GM06990 (cell line): ENCODE measurements at regions not wholly inside any gene's neighbourhood (a gene's known extent, or its start where the extent isn't known, plus 50 kb on each side); places are given as distances from the start of the nearest gene placed in this dataset.
"Not testable (repeated sequence)": the region's sequence is repeated elsewhere in the genome, so short reads cannot be mapped to it uniquely, and the experiment has no call there.

Source experiments
- DNase-seq: peaks from one replicate; pipeline ENCODE4 v3.0.0-alpha.2; 2011; ENCODE audit not compliant: insufficient read length; ENCODE audit errors: extremely low read depth
- H3K27me3 ChIP-seq: replicated peaks from 2 replicates; pipeline ENCODE4 v1.6.0; 2011; ENCODE audit warnings: low read length; ENCODE audit not compliant: control insufficient read depth, insufficient read depth
- H3K36me3 ChIP-seq: 2 replicates; pipeline ENCODE4 v1.5.1; 2011; ENCODE audit warnings: low read length; ENCODE audit not compliant: control insufficient read depth, insufficient read depth
- H3K4me3 ChIP-seq: replicated peaks from 2 replicates; pipeline ENCODE4 v1.5.1; 2011; ENCODE audit warnings: low read depth, mild to moderate bottlenecking, control low read depth, low read length
- CTCF ChIP-seq: IDR thresholded peaks from 2 replicates; pipeline ENCODE4 v1.5.1; 2011; ENCODE audit warnings: low read length, control low read depth, mild to moderate bottlenecking, inconsistent platforms; ENCODE audit not compliant: insufficient read depth, poor library complexity, severe bottlenecking

DNA sequence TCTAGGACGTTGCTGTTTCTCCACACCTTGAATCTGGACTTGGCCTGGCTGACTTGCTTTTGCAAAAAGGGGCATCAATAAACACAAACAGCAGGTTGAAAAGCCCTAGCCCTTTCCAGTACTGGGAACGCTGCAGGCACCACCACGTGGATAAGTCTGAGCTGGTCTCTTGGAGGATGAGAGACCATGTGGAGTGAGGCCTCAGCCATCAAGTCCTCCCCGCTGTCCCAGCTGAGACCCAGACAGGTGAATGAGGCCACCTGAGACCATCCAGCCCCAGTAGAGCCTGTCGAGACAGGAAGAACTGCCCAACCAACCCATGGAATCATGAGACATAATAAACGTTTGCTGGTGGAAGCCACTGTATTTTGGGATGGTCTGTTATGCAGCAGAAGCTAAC is 688.7 kb downstream of the PTPRU start:
- no peak for DNase-seq
- Histone ChIP-seq H3K4me3 (no peak overlapping the region), H3K27me3 (peaks cover under 1% of the 10 kb centered on the region), H3K36me3 (no peaks in the 10 kb centered on the region)
- TF ChIP-seq CTCF = no peak

- TF ChIP-seq CTCF = no peak
- Histone ChIP-seq H3K27me3 (no peaks in the 10 kb centered on the region; the same call in none of the 2 replicates), H3K36me3 (no peaks in the 10 kb centered on the region), H3K4me3 (no peak overlapping the region)
- no peak for DNase-seq
Observed at GRCh38 chr1:29924017-29924431, 687.7 kb downstream of the PTPRU start.

DNA sequence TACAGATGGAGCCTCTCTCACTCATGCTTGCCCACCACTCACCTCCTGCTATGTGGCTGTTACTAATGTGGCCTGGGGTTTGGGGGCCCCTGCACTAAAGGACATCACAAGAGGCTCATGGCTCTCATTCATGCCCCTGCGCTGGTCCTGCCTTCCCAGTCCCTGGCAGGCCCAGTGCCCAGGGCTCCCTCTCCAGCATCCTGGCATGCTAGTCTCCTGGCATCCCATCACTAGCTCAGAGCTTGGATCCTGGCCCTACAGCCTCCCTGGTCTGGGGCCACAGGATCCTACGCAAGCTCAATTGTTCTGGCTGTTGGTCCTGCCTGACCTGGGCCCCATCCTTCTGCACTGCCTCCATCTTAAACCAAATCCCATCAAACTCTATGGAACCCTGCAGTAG is 685.4 kb downstream of the PTPRU start:
- TF ChIP-seq CTCF = no peak
- Histone ChIP-seq H3K4me3 (no peak overlapping the region), H3K27me3 (no peaks in the 10 kb centered on the region; the same call in 1 of the 2 replicates), H3K36me3 (no peaks in the 10 kb centered on the region)
- no peak for DNase-seq

DNA sequence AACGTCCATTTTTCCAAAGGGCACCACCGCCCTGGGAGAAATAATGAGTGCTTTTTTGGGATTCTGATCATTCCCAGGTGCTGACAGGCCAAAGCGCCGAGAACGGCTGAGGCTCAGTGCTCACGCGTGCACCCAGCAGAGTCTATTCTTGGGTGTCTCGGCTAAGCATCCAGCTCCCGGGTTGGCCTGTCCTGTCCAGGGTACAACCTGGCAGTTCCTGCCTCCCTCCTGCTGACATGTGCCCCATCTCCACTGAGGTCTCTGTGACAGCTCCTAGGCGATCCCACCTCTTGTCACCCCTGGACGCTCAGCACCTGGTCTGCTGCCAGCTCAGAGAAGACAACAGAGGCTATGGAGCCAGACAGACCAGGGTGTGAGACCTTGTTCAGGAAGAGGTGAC is 684.5 kb downstream of the PTPRU start:
- H3K36me3 ChIP-seq = no peaks in the 10 kb centered on the region
- no peaks in the 10 kb centered on the region; the same call in 1 of the 2 replicates for H3K27me3 ChIP-seq
- TF ChIP-seq CTCF = no peak
- no peak overlapping the region for H3K4me3 ChIP-seq
- no peak for DNase-seq

DNA sequence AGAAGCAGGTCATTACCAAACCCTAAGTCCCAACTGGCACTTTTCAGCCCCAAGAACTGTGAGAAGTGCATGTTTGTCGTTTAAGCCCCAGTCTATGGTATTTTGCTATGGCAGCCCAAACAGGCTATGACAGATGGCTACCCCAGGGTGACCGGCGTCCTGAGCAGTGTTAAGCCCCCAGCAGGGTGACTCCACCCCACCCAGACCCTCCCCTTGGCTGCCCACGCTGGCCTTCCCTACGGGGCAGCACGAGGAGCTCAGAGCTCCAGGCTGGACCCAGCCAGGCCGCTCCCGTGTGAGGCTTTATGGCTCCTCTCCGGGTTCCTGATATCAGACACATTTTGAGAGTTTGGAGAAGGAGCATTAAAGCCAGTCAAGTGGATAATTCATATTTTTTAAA is 684.0 kb downstream of the PTPRU start:
- no peak for DNase-seq
- no peaks in the 10 kb centered on the region for H3K27me3 ChIP-seq
- H3K36me3 ChIP-seq = no peaks in the 10 kb centered on the region
- no peak overlapping the region for H3K4me3 ChIP-seq
- no peak for TF ChIP-seq CTCF

- H3K27me3 ChIP-seq, H3K4me3 ChIP-seq, H3K36me3 ChIP-seq, DNase-seq: not testable (repeated sequence)
Observed at GRCh38 chr1:29919041-29919440, 682.7 kb downstream of the PTPRU start.
